Endodermal cell (in vitro differentiated cells): ENCODE measurements at regions not wholly inside any gene's neighbourhood (a gene's known extent, or its start where the extent isn't known, plus 50 kb on each side); places are given as distances from the start of the nearest gene placed in this dataset.

ENCODE experiments used
- DNase-seq: peaks from one replicate; pipeline ENCODE4 v3.0.0-alpha.2; 2017
- H3K27ac ChIP-seq: 2 replicates; pipeline ENCODE4 v1.5.1; 2013; ENCODE audit warnings: mild to moderate bottlenecking, low read depth, low read length, moderate library complexity
- H3K27me3 ChIP-seq: 2 replicates; pipeline ENCODE4 v1.6.1; 2013; ENCODE audit warnings: mild to moderate bottlenecking, low read length, moderate library complexity; ENCODE audit not compliant: insufficient read depth, control insufficient read depth, poor library complexity, severe bottlenecking
- H3K36me3 ChIP-seq: 2 replicates; pipeline ENCODE4 v1.7.0; 2013; ENCODE audit warnings: mild to moderate bottlenecking, low read length, moderate library complexity; ENCODE audit not compliant: control insufficient read depth, insufficient read depth
- H3K4me1 ChIP-seq: one replicate; pipeline ENCODE4 v1.7.0; 2013; ENCODE audit warnings: low read length; ENCODE audit not compliant: control insufficient read depth, insufficient read depth
- H3K4me3 ChIP-seq: 2 replicates; pipeline ENCODE4 v1.5.1; 2013; ENCODE audit warnings: mild to moderate bottlenecking, low read length, moderate library complexity
- H3K9ac ChIP-seq: 2 replicates; pipeline ENCODE4 v1.6.1; 2013; ENCODE audit warnings: mild to moderate bottlenecking, low read length, moderate library complexity; ENCODE audit not compliant: poor library complexity, severe bottlenecking; ENCODE audit errors: extremely low read depth
- H3K9me3 ChIP-seq: 2 replicates; pipeline ENCODE4 v1.6.1; 2013; ENCODE audit warnings: mild to moderate bottlenecking, low read length, moderate library complexity; ENCODE audit not compliant: control insufficient read depth
- H3K27ac Mint-ChIP-seq: 2 replicates; pipeline ENCODE4 v1.8.0; 2020; ENCODE audit warnings: mixed read lengths
- H3K27me3 Mint-ChIP-seq: 2 replicates; pipeline ENCODE4 v1.8.0; 2021; ENCODE audit warnings: mild to moderate bottlenecking, mixed read lengths; ENCODE audit not compliant: insufficient read depth
- H3K36me3 Mint-ChIP-seq: 2 replicates; pipeline ENCODE4 v1.8.0; 2020; ENCODE audit warnings: low read depth, mixed read lengths
- H3K4me1 Mint-ChIP-seq: 2 replicates; pipeline ENCODE4 v1.8.0; 2020; ENCODE audit warnings: mixed read lengths
- H3K4me3 Mint-ChIP-seq: 2 replicates; pipeline ENCODE4 v1.8.0; 2020; ENCODE audit warnings: mild to moderate bottlenecking, moderate library complexity, mixed read lengths
- H3K9me3 Mint-ChIP-seq: 2 replicates; pipeline ENCODE4 v1.8.0; 2020; ENCODE audit warnings: mild to moderate bottlenecking, mixed read lengths
- CTCF ChIP-seq: fragments of 200-600 bp; sonication (generic); conservative IDR thresholded peaks from 2 replicates; pipeline ENCODE4 v1.5.0; 2021; ENCODE audit warnings: antibody characterized with exemption, mild to moderate bottlenecking
- WGBS, 2 experiments: methylation state at CpG; one replicate each; pipeline versions ENCODE4 v1.1.5 to v1.1.7; 2013; ENCODE audit warnings: missing lambda C conversion rate in 2 of 2, mixed read lengths in 1 of 2; ENCODE audit not compliant: insufficient coverage in 1 of 2, insufficient read length in 1 of 2; 5-methylcytosine and 5-hydroxymethylcytosine counted together

GRCh38 chr10:10865303-10865702 lies 152.4 kb upstream of the CELF2 start:
- Mint-ChIP-seq H3K36me3 (no peaks in the 10 kb centered on the region), H3K9me3 (peaks cover 3% of the 10 kb centered on the region), H3K4me3 (no peak overlapping the region), H3K27ac (no peak overlapping the region), H3K27me3 (no peaks in the 10 kb centered on the region), H3K4me1 (peaks cover 6% of the 10 kb centered on the region)
- TF ChIP-seq CTCF: no peak
- no peaks in the 10 kb centered on the region for H3K36me3 ChIP-seq
- no peak overlapping the region for H3K27ac ChIP-seq
- DNase-seq: no peak
- H3K9me3 ChIP-seq: no peaks in the 10 kb centered on the region
- 43 to 86% methylated on average over 1 to 3 of the region's 3 CpGs for WGBS, 2 experiments
- no peak overlapping the region for H3K9ac ChIP-seq
- no peaks in the 10 kb centered on the region for H3K4me1 ChIP-seq
- no peaks in the 10 kb centered on the region for H3K27me3 ChIP-seq
- no peak overlapping the region for H3K4me3 ChIP-seq

GRCh38 chr10:10865913-10866312 lies 151.8 kb upstream of the CELF2 start:
- H3K36me3 ChIP-seq: no peaks in the 10 kb centered on the region
- Mint-ChIP-seq H3K27me3 (no peaks in the 10 kb centered on the region), H3K4me3 (no peak overlapping the region), H3K4me1 (peaks cover 6% of the 10 kb centered on the region), H3K36me3 (no peaks in the 10 kb centered on the region), H3K27ac (no peak overlapping the region), H3K9me3 (peaks cover 3% of the 10 kb centered on the region)
- H3K9me3 ChIP-seq: no peaks in the 10 kb centered on the region
- no peaks in the 10 kb centered on the region for H3K4me1 ChIP-seq
- no peak for DNase-seq
- no peak overlapping the region for H3K9ac ChIP-seq
- no peak overlapping the region for H3K4me3 ChIP-seq
- 89 to 92% methylated on average over 3 to 6 of the region's 6 CpGs for WGBS, 2 experiments
- no peaks in the 10 kb centered on the region for H3K27me3 ChIP-seq
- H3K27ac ChIP-seq: no peak overlapping the region
- no peak for TF ChIP-seq CTCF

GRCh38 chr10:10869592-10869991 lies 148.1 kb upstream of the CELF2 start:
- 80 to 89% methylated on average over 4 of the region's 4 CpGs for WGBS, 2 experiments
- no peak overlapping the region for H3K27ac Mint-ChIP-seq
- H3K27me3 ChIP-seq: no peaks in the 10 kb centered on the region

More at GRCh38 chr10:10869592-10869991, 148.1 kb upstream of the CELF2 start:
- no peak overlapping the region for H3K4me3 Mint-ChIP-seq
- Histone ChIP-seq H3K9me3 (no peaks in the 10 kb centered on the region), H3K4me1 (no peaks in the 10 kb centered on the region), H3K27ac (no peak overlapping the region), H3K4me3 (no peak overlapping the region), H3K9ac (no peak overlapping the region), H3K36me3 (no peaks in the 10 kb centered on the region)
- no peak for TF ChIP-seq CTCF
- H3K27me3 Mint-ChIP-seq: no peaks in the 10 kb centered on the region
- no peaks in the 10 kb centered on the region for H3K36me3 Mint-ChIP-seq
- no peak for DNase-seq
- peaks cover 16% of the 10 kb centered on the region for H3K4me1 Mint-ChIP-seq
- no peaks in the 10 kb centered on the region for H3K9me3 Mint-ChIP-seq
